H9 (cell line): ENCODE measurements at regions not wholly inside any gene's neighbourhood (a gene's known extent, or its start where the extent isn't known, plus 50 kb on each side); places are given as distances from the start of the nearest gene placed in this dataset.

Source experiments
- DNase-seq: peaks from one replicate; pipeline ENCODE4 v3.0.0-alpha.2; 2017
- H2AFZ ChIP-seq: one replicate; pipeline ENCODE4 v1.6.1; 2013; ENCODE audit warnings: mild to moderate bottlenecking, low read length, control low read depth, moderate library complexity
- H2AK5ac ChIP-seq: 2 replicates; pipeline ENCODE4 v1.6.1; 2013; ENCODE audit warnings: low read length, control low read depth, mixed read lengths; ENCODE audit not compliant: insufficient read length
- H2BK120ac ChIP-seq: one replicate; pipeline ENCODE4 v1.6.1; 2013; ENCODE audit warnings: low read depth, mild to moderate bottlenecking, low read length, control low read depth, inconsistent platforms; ENCODE audit not compliant: poor library complexity, severe bottlenecking
- H2BK12ac ChIP-seq: 2 replicates; pipeline ENCODE4 v1.6.1; 2013; ENCODE audit warnings: low read length, control low read depth, mixed read lengths, low read depth; ENCODE audit not compliant: insufficient read length
- H2BK15ac ChIP-seq: 2 replicates; pipeline ENCODE4 v1.6.1; 2013; ENCODE audit warnings: low read depth, low read length, control low read depth
- H2BK20ac ChIP-seq: one replicate; pipeline ENCODE4 v1.6.1; 2013; ENCODE audit warnings: low read depth, mild to moderate bottlenecking, low read length, control low read depth, inconsistent platforms; ENCODE audit not compliant: poor library complexity, severe bottlenecking
- H2BK5ac ChIP-seq: 2 replicates; pipeline ENCODE4 v1.6.1; 2013; ENCODE audit warnings: low read length, control low read depth, mixed read lengths; ENCODE audit not compliant: insufficient read length
- H3K14ac ChIP-seq: 2 replicates; pipeline ENCODE4 v1.6.1; 2013; ENCODE audit warnings: low read length, control low read depth; ENCODE audit not compliant: insufficient read depth
- H3K18ac ChIP-seq: 2 replicates; pipeline ENCODE4 v1.6.1; 2013; ENCODE audit warnings: low read depth, mild to moderate bottlenecking, mixed read lengths, low read length, control low read depth; ENCODE audit not compliant: insufficient read length
- H3K23ac ChIP-seq: 2 replicates; pipeline ENCODE4 v1.6.1; 2013; ENCODE audit warnings: low read length, control low read depth, mixed read lengths, low read depth; ENCODE audit not compliant: insufficient read length
- H3K23me2 ChIP-seq: 2 replicates; pipeline ENCODE4 v1.6.1; 2013; ENCODE audit warnings: low read depth, mild to moderate bottlenecking, mixed read lengths, low read length, control low read depth; ENCODE audit not compliant: insufficient read length, poor library complexity, severe bottlenecking
- H3K27ac ChIP-seq: 2 replicates; pipeline ENCODE4 v1.5.1; 2013; ENCODE audit warnings: low read length, control low read depth, mixed read lengths, low read depth; ENCODE audit not compliant: insufficient read length
- H3K27me3 ChIP-seq: 2 replicates; pipeline ENCODE4 v1.6.1; 2013; ENCODE audit warnings: low read length, control low read depth, inconsistent platforms; ENCODE audit not compliant: insufficient read depth
- H3K4ac ChIP-seq: 2 replicates; pipeline ENCODE4 v1.6.1; 2013; ENCODE audit warnings: low read depth, mild to moderate bottlenecking, control low read depth, inconsistent platforms, low read length, moderate library complexity
- H3K4me1 ChIP-seq: 2 replicates; pipeline ENCODE4 v1.6.1; 2013; ENCODE audit warnings: low read length, control low read depth, inconsistent platforms; ENCODE audit not compliant: insufficient read depth
- H3K4me2 ChIP-seq: 2 replicates; pipeline ENCODE4 v1.6.1; 2013; ENCODE audit warnings: low read length, control low read depth, mixed read lengths; ENCODE audit not compliant: insufficient read length, insufficient read depth
- H3K56ac ChIP-seq: 2 replicates; pipeline ENCODE4 v1.6.1; 2013; ENCODE audit warnings: low read depth, mild to moderate bottlenecking, mixed read lengths, low read length, control low read depth; ENCODE audit not compliant: insufficient read length
- H3K79me1 ChIP-seq: 2 replicates; pipeline ENCODE4 v1.6.1; 2013; ENCODE audit warnings: low read depth, mild to moderate bottlenecking, moderate library complexity, low read length, control low read depth, inconsistent platforms; ENCODE audit not compliant: insufficient read depth, poor library complexity, severe bottlenecking
- H3K79me2 ChIP-seq: 2 replicates; pipeline ENCODE4 v1.6.1; 2013; ENCODE audit warnings: low read length, control low read depth, inconsistent platforms; ENCODE audit not compliant: insufficient read depth
- H3K9ac ChIP-seq: 2 replicates; pipeline ENCODE4 v1.6.1; 2013; ENCODE audit warnings: low read length, control low read depth, mixed read lengths; ENCODE audit not compliant: insufficient read length; ENCODE audit errors: extremely low read depth
- H3K9me3 ChIP-seq: one replicate; pipeline ENCODE4 v1.6.1; 2013; ENCODE audit warnings: low read depth, low read length, inconsistent platforms; ENCODE audit not compliant: control insufficient read depth
- H3T11ph ChIP-seq: one replicate; pipeline ENCODE4 v1.6.1; 2013; ENCODE audit warnings: mild to moderate bottlenecking, low read length, control low read depth, inconsistent platforms
- H4K20me1 ChIP-seq: one replicate; pipeline ENCODE4 v1.6.1; 2013; ENCODE audit not compliant: control insufficient read depth, insufficient read length, insufficient read depth
- H4K5ac ChIP-seq: 2 replicates; pipeline ENCODE4 v1.6.1; 2013; ENCODE audit warnings: low read depth, mild to moderate bottlenecking, mixed read lengths, low read length, control low read depth; ENCODE audit not compliant: insufficient read length
- H4K8ac ChIP-seq: replicated peaks from 2 replicates; pipeline ENCODE4 v1.6.1; 2013; ENCODE audit warnings: low read length, control low read depth, mixed read lengths, low read depth; ENCODE audit not compliant: insufficient read length
- H4K91ac ChIP-seq: 2 replicates; pipeline ENCODE4 v1.6.1; 2013; ENCODE audit warnings: low read depth, mild to moderate bottlenecking, moderate library complexity, mixed read lengths, low read length, control low read depth; ENCODE audit not compliant: insufficient read length
- H3K27ac Mint-ChIP-seq, 3 experiments: 2 replicates in 2 of 3; 3 replicates in 1 of 3; pipeline ENCODE4 v1.8.0; 2020 to 2021; ENCODE audit warnings: mixed read lengths in 3 of 3, mild to moderate bottlenecking in 1 of 3, moderate library complexity in 1 of 3
- H3K27me3 Mint-ChIP-seq: 2 replicates; pipeline ENCODE4 v1.8.0; 2021; ENCODE audit warnings: low read depth, mild to moderate bottlenecking, moderate library complexity, mixed read lengths
- H3K36me3 Mint-ChIP-seq, 3 experiments: 2 replicates in 2 of 3; 3 replicates in 1 of 3; pipeline ENCODE4 v1.8.0; 2020 to 2021; ENCODE audit warnings: low read depth in 3 of 3, mixed read lengths in 3 of 3; ENCODE audit not compliant: insufficient read depth in 1 of 3
- H3K4me1 Mint-ChIP-seq, 2 experiments: 2 replicates each; pipeline ENCODE4 v1.8.0; 2020; ENCODE audit warnings: mixed read lengths in 2 of 2
- H3K4me3 Mint-ChIP-seq, 2 experiments: 2 replicates in 1 of 2; 3 replicates in 1 of 2; pipeline ENCODE4 v1.8.0; 2020 to 2021; ENCODE audit warnings: mild to moderate bottlenecking in 2 of 2, mixed read lengths in 2 of 2, moderate library complexity in 1 of 2
- H3K9me3 Mint-ChIP-seq, 2 experiments: 2 replicates in 1 of 2; 3 replicates in 1 of 2; pipeline ENCODE4 v1.8.0; 2020; ENCODE audit warnings: mild to moderate bottlenecking in 2 of 2, mixed read lengths in 2 of 2, moderate library complexity in 1 of 2
- CTCF ChIP-seq: fragments of 200-600 bp; sonication (generic); conservative IDR thresholded peaks from 3 replicates; pipeline ENCODE4 v1.8.0; 2021; ENCODE audit warnings: antibody characterized with exemption, mild to moderate bottlenecking
- WGBS: extraction: QIAGEN DNeasy Blood & Tissue Kit; methylation state at CpG from one replicate; pipeline ENCODE4 v1.1.7; 2013; ENCODE audit warnings: missing lambda C conversion rate, low lambda C conversion rate, mixed read lengths; ENCODE audit not compliant: insufficient read length; ENCODE audit errors: extremely low coverage; 5-methylcytosine and 5-hydroxymethylcytosine counted together

- H3K23me2 ChIP-seq: no peaks in the 10 kb centered on the region
- H3K4me1 ChIP-seq: no peaks in the 10 kb centered on the region
- peaks cover 5 to 12% (median 5%) of the 10 kb centered on the region in 3 experiments for H3K36me3 Mint-ChIP-seq
- H2BK20ac ChIP-seq: no peak overlapping the region
- H2BK120ac ChIP-seq: no peak overlapping the region
- no peak overlapping the region for H2AFZ ChIP-seq
- WGBS: no CpG with 5 or more reads among the region's 5 CpGs
- no peaks in the 10 kb centered on the region for H3K79me1 ChIP-seq
- no peak overlapping the region for H4K5ac ChIP-seq
- no peak overlapping the region for H3K56ac ChIP-seq
- DNase-seq: no peak
- no peak overlapping the region for H3K14ac ChIP-seq
- no peaks in the 10 kb centered on the region for H3K27me3 ChIP-seq
- no peak overlapping the region for H3K18ac ChIP-seq
- H2BK12ac ChIP-seq: no peak overlapping the region
- H3K23ac ChIP-seq: no peak overlapping the region
- peaks cover 12 to 14% of the 10 kb centered on the region in 2 experiments for H3K9me3 Mint-ChIP-seq
- peaks cover 11% of the 10 kb centered on the region for H3K27me3 Mint-ChIP-seq
- no peak overlapping the region for H4K91ac ChIP-seq
- H3K4me3 Mint-ChIP-seq: no peak overlapping the region
- H4K8ac ChIP-seq: no peak overlapping the region
- H2BK5ac ChIP-seq: no peak overlapping the region
- H4K20me1 ChIP-seq: no peaks in the 10 kb centered on the region
- no peak overlapping the region for H3K4me2 ChIP-seq
- H3K79me2 ChIP-seq: no peaks in the 10 kb centered on the region
- no peak for TF ChIP-seq CTCF
- no peak overlapping the region for H3K27ac ChIP-seq
- no peak overlapping the region for H2BK15ac ChIP-seq
- H2AK5ac ChIP-seq: no peak overlapping the region
- H3K4ac ChIP-seq: no peak overlapping the region
- no peak overlapping the region for H3K9ac ChIP-seq
- no peak overlapping the region for H3T11ph ChIP-seq
- H3K4me1 Mint-ChIP-seq: peaks cover 11 to 19% of the 10 kb centered on the region in 2 experiments
- H3K27ac Mint-ChIP-seq: no peak overlapping the region
- no peaks in the 10 kb centered on the region for H3K9me3 ChIP-seq
These were observed 128.8 kb downstream of the DHX35 start for GRCh38 chr20:39090906-39091305.
